ENCODE measurements at regions not wholly inside any gene's neighbourhood (a gene's known extent, or its start where the extent isn't known, plus 50 kb on each side); places are given as distances from the start of the nearest gene placed in this dataset.

DNA sequence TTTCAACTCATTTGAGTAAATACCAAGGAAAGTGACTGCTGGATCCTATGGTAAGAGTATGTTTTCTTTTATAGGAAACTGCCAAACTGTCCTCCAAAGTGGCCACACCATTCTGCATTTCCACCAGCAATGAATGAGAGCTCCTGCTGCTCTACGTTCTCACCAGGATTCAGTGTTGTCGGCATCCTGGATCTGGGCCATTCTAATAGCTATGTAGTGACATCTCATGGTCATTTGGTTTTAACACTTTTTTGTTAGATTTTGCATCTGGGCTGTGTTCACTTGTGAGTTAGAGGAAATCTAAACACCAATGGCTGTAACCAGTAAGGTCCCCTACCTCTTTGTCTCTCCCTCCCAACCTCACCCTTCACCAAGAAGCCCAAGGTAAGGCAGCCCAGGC, 115.9 kb downstream of the ATPSCKMT start:
- BruUV-seq (replicated peaks) = no TSS peak
- no peak overlapping the region for H3K27ac ChIP-seq (ENCODE audit: extremely low read length, insufficient read depth, low read length)
- H3K27me3 ChIP-seq (ENCODE audit: control insufficient read depth in 1 of 2, insufficient read depth in 2 of 2, low read length in 2 of 2) = no peaks in the 10 kb centered on the region
- H3K4me1 ChIP-seq (ENCODE audit: insufficient read depth, low read length) = no peaks in the 10 kb centered on the region
- 8% methylated on average over 2 of the region's 2 CpGs for WGBS (ENCODE audit: low lambda C conversion rate)
- H4K20me1 ChIP-seq (ENCODE audit: insufficient read depth, low read length) = no peaks in the 10 kb centered on the region
- FAIRE-seq (no peak), ATAC-seq (no peak; the same call in 2 of the 3 replicates), DNase-seq (ENCODE audit: low spot score) (no peak)
- POLR2A ChIA-PET = no interaction called here
- TF ChIP-seq, protein P1, sequence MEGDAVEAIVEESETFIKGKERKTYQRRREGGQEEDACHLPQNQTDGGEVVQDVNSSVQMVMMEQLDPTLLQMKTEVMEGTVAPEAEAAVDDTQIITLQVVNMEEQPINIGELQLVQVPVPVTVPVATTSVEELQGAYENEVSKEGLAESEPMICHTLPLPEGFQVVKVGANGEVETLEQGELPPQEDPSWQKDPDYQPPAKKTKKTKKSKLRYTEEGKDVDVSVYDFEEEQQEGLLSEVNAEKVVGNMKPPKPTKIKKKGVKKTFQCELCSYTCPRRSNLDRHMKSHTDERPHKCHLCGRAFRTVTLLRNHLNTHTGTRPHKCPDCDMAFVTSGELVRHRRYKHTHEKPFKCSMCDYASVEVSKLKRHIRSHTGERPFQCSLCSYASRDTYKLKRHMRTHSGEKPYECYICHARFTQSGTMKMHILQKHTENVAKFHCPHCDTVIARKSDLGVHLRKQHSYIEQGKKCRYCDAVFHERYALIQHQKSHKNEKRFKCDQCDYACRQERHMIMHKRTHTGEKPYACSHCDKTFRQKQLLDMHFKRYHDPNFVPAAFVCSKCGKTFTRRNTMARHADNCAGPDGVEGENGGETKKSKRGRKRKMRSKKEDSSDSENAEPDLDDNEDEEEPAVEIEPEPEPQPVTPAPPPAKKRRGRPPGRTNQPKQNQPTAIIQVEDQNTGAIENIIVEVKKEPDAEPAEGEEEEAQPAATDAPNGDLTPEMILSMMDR (CRISPR knock-in tag; IDR thresholded peaks at IDR 0.05) = 0 out of 2 replicates have a peak, but pooled peaks have one; percentile 5
- TF ChIP-seq NR1H2 (CRISPR knock-in tag; IDR thresholded peaks at IDR 0.05; ENCODE audit: borderline replicate concordance, low read depth) (no peak), HDAC6 (IDR thresholded peaks at IDR 0.05; ENCODE audit: low read depth, low read length) (no peak), ZSCAN21 (CRISPR knock-in tag; IDR thresholded peaks at IDR 0.05; ENCODE audit: borderline replicate concordance) (no peak), AGO2 (optimal IDR thresholded peaks at IDR 0.05; ENCODE audit: low read depth, low read length) (no peak)
- TF ChIP-seq, protein P2, sequence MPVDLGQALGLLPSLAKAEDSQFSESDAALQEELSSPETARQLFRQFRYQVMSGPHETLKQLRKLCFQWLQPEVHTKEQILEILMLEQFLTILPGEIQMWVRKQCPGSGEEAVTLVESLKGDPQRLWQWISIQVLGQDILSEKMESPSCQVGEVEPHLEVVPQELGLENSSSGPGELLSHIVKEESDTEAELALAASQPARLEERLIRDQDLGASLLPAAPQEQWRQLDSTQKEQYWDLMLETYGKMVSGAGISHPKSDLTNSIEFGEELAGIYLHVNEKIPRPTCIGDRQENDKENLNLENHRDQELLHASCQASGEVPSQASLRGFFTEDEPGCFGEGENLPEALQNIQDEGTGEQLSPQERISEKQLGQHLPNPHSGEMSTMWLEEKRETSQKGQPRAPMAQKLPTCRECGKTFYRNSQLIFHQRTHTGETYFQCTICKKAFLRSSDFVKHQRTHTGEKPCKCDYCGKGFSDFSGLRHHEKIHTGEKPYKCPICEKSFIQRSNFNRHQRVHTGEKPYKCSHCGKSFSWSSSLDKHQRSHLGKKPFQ (CRISPR knock-in tag; IDR thresholded peaks at IDR 0.05; ENCODE audit: insufficient replicate concordance) = no peak
- H3K4me3 ChIP-seq (replicated peaks in 1 of 3; ENCODE audit: insufficient read depth in 1 of 3, low read depth in 2 of 3, low read length in 3 of 3) = no peak overlapping the region
- in situ Hi-C loops (cut with HindIII; ENCODE audit: extremely low pct_ligation_motif_present, low pct_unique_long_range_greater_than_20kb) = no loop called here
- H3K4me2 ChIP-seq (ENCODE audit: low read depth, low read length) = no peak overlapping the region
- no peaks in the 10 kb centered on the region for H3K79me2 ChIP-seq (ENCODE audit: insufficient read depth, low read length)
- no peak overlapping the region for H3K9ac ChIP-seq (ENCODE audit: insufficient read depth, low read depth, low read length)
- intact Hi-C loops (cut with micrococcal nuclease; ENCODE audit: unreplicated experiment) = no loop called here
- no peaks in the 10 kb centered on the region for H3K9me3 ChIP-seq (ENCODE audit: low read length)
- no peaks in the 10 kb centered on the region for H3K36me3 ChIP-seq (replicated peaks in 1 of 2; ENCODE audit: control insufficient read depth in 1 of 2, insufficient read depth in 2 of 2, low read length in 2 of 2)
- H2AFZ ChIP-seq (ENCODE audit: low read length) = no peak overlapping the region
- CTCF ChIA-PET (ENCODE audit: low intra/inter-chr PET ratio, low total read pairs) = no interaction called here
